WTC11 (cell line): ENCODE measurements at regions not wholly inside any gene's neighbourhood (a gene's known extent, or its start where the extent isn't known, plus 50 kb on each side); places are given as distances from the start of the nearest gene placed in this dataset.

Source experiments
- ATAC-seq: fragments of 200-7000 bp; cut with Tn5 transposase; 2 replicates; pipeline ENCODE4 v1.10.0; 2021; ENCODE audit warnings: mild to moderate bottlenecking, moderate library complexity
- CTCF ChIA-PET: fragments of 300-600 bp; sonication (Branson Sonifier 250); formaldehyde crosslinking; loops from one replicate; lab custom pipeline; 2021; ENCODE audit warnings: antibody characterized with exemption; lab: Charles Lee
- POLR2A ChIA-PET: fragments of 350-600 bp; sonication (Branson Sonifier 250); formaldehyde crosslinking; loops from one replicate; lab custom pipeline; 2021; ENCODE audit warnings: antibody characterized with exemption; lab: Charles Lee
- DNase-seq: peaks from one replicate; pipeline ENCODE4 v3.0.0; 2021; ENCODE audit warnings: low spot score
- H3K27ac Mint-ChIP-seq: 2 replicates; pipeline ENCODE4 v1.8.0; 2021; ENCODE audit warnings: mixed read lengths
- H3K27me3 Mint-ChIP-seq: 2 replicates; pipeline ENCODE4 v1.8.0; 2021; ENCODE audit warnings: low read depth, mild to moderate bottlenecking, moderate library complexity, mixed read lengths
- H3K36me3 Mint-ChIP-seq: 2 replicates; pipeline ENCODE4 v1.8.0; 2021; ENCODE audit warnings: mixed read lengths
- H3K4me1 Mint-ChIP-seq: 2 replicates; pipeline ENCODE4 v1.8.0; 2022; ENCODE audit warnings: mixed read lengths
- H3K4me3 Mint-ChIP-seq: 2 replicates; pipeline ENCODE4 v1.8.0; 2021; ENCODE audit warnings: mild to moderate bottlenecking, moderate library complexity, mixed read lengths
- H3K9me3 Mint-ChIP-seq: 2 replicates; pipeline ENCODE4 v1.8.0; 2021; ENCODE audit warnings: mixed read lengths
- CTCF ChIP-seq: fragments of 200-600 bp; IDR thresholded peaks from 2 replicates; pipeline ENCODE4 v1.8.0; 2022; ENCODE audit warnings: antibody characterized with exemption
- FOXJ3 ChIP-seq: sonication (generic); formaldehyde crosslinking; IDR thresholded peaks from 2 replicates; pipeline ENCODE4 v1.9.0; 2021; ENCODE audit warnings: missing genetic modification reagents, mild to moderate bottlenecking, borderline replicate concordance
- FOXK1 ChIP-seq: sonication (generic); formaldehyde crosslinking; IDR thresholded peaks from 2 replicates; pipeline ENCODE4 v1.8.0; 2022; ENCODE audit warnings: mild to moderate bottlenecking, moderate library complexity, missing genetic modification reagents
- FOXP4 ChIP-seq: sonication (generic); formaldehyde crosslinking; IDR thresholded peaks from 2 replicates; pipeline ENCODE4 v1.8.0; 2022; ENCODE audit warnings: mild to moderate bottlenecking, missing genetic modification reagents
- MAX ChIP-seq: sonication (generic); formaldehyde crosslinking; IDR thresholded peaks from 2 replicates; pipeline ENCODE4 v1.8.0; 2022; ENCODE audit warnings: mild to moderate bottlenecking, missing genetic modification reagents
- NFE2L1 ChIP-seq: sonication (generic); formaldehyde crosslinking; IDR thresholded peaks from 2 replicates; pipeline ENCODE4 v1.8.1; 2023; ENCODE audit warnings: missing genetic modification reagents
- PREB ChIP-seq: sonication (generic); formaldehyde crosslinking; IDR thresholded peaks from 2 replicates; pipeline ENCODE4 v1.8.1; 2022; ENCODE audit warnings: mild to moderate bottlenecking, missing genetic modification reagents, moderate library complexity, borderline replicate concordance
- SP1 ChIP-seq: sonication (generic); formaldehyde crosslinking; conservative IDR thresholded peaks from 2 replicates; pipeline ENCODE4 v1.8.1; 2022; ENCODE audit warnings: missing genetic modification reagents
- TEAD1 ChIP-seq: sonication (generic); formaldehyde crosslinking; IDR thresholded peaks from 2 replicates; pipeline ENCODE4 v1.8.0; 2022; ENCODE audit warnings: mild to moderate bottlenecking, missing genetic modification reagents
- ZNF281 ChIP-seq: sonication (generic); formaldehyde crosslinking; IDR thresholded peaks from 2 replicates; pipeline ENCODE4 v1.8.0; 2023; ENCODE audit warnings: mild to moderate bottlenecking, missing genetic modification reagents
- ZNF416 ChIP-seq: fragments of 250-450 bp; sonication (Bioruptor Pico); IDR thresholded peaks from 2 replicates; pipeline ENCODE4 v1.9.0; 2021; ENCODE audit warnings: mild to moderate bottlenecking, inconsistent platforms
- ZNF423 ChIP-seq: fragments of 250-450 bp; sonication (Bioruptor Pico); IDR thresholded peaks from 2 replicates; pipeline ENCODE4 v2.1.2; 2022; ENCODE audit warnings: mild to moderate bottlenecking, moderate library complexity
- ZNF671 ChIP-seq: fragments of 250-450 bp; sonication (Bioruptor Pico); IDR thresholded peaks from 2 replicates; pipeline ENCODE4 v1.8.0; 2021; ENCODE audit warnings: mild to moderate bottlenecking
- TF ChIP-seq, protein P1 (sequence below): fragments of 250-450 bp; sonication (Bioruptor Pico); IDR thresholded peaks from 2 replicates; pipeline ENCODE4 v1.9.0; 2021; ENCODE audit warnings: mild to moderate bottlenecking
- TF ChIP-seq, protein P2 (sequence below): sonication (generic); formaldehyde crosslinking; IDR thresholded peaks from 2 replicates; pipeline ENCODE4 v1.8.1; 2023; ENCODE audit warnings: mild to moderate bottlenecking, missing genetic modification reagents, moderate library complexity

DNA sequence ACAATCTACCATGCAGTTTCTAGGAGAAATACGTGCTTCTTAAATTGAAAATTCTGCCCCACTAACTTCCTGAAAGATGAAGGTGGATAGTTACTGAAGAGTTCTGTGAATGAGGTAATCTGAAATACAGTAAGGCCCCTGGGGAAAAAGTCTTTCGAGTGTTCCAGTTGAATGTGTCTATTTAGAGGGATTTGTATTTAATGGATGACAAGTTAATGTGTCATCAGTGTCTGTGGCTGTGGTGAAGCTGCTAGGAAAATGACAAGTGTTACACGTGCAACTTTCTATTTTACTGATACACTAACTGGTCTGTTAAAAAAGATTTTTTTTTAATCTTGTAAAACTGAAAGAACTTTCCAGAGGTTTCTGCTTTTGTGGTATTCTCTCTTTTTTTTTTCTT, 384.6 kb downstream of the STK39 start:
- ChIA-PET POLR2A (no interaction called here), CTCF (interaction anchor here (3.0 kb wide), 1 partner anchor 256 kb away, joined by 15 read pairs; no protein-coding TSS in a partner anchor)
- Mint-ChIP-seq H3K36me3 (peaks cover 40% of the 10 kb centered on the region), H3K9me3 (peaks cover 40% of the 10 kb centered on the region), H3K27ac (peak overlapping the region; percentile 98), H3K4me3 (no peak overlapping the region), H3K4me1 (peaks cover 48% of the 10 kb centered on the region), H3K27me3 (no peaks in the 10 kb centered on the region)
- ATAC-seq = no peak
- no peak for TF ChIP-seq NFE2L1 (CRISPR knock-in tag)
- TF ChIP-seq ZNF281 (CRISPR knock-in tag) = no peak
- TF ChIP-seq PREB (CRISPR knock-in tag) = no peak
- no peak for DNase-seq

GRCh38 chr2:167862296-167862695, 385.1 kb downstream of the STK39 start:
- H3K36me3 Mint-ChIP-seq = peaks cover 36% of the 10 kb centered on the region
- peaks cover 36% of the 10 kb centered on the region for H3K9me3 Mint-ChIP-seq
- H3K27ac Mint-ChIP-seq = peak overlapping the region; percentile 98
- H3K27me3 Mint-ChIP-seq = no peaks in the 10 kb centered on the region
- no peak for DNase-seq
- peaks cover 49% of the 10 kb centered on the region for H3K4me1 Mint-ChIP-seq
- peak; percentile 100 for TF ChIP-seq ZNF416 (CRISPR knock-in tag)
- TF ChIP-seq MAX (CRISPR knock-in tag) = peak; percentile 46; the same call in 1 of the 2 replicates
- 0 out of 2 replicates have a peak, but pooled peaks have one; percentile 54 for TF ChIP-seq TEAD1
- TF ChIP-seq FOXJ3 (CRISPR knock-in tag) = no peak
- ChIA-PET POLR2A (no interaction called here), CTCF (interaction anchor here (3.0 kb wide), 1 partner anchor 257 kb away, joined by 15 read pairs; no protein-coding TSS in a partner anchor)
- H3K4me3 Mint-ChIP-seq = no peak overlapping the region
- peak; percentile 57 for ATAC-seq

DNA sequence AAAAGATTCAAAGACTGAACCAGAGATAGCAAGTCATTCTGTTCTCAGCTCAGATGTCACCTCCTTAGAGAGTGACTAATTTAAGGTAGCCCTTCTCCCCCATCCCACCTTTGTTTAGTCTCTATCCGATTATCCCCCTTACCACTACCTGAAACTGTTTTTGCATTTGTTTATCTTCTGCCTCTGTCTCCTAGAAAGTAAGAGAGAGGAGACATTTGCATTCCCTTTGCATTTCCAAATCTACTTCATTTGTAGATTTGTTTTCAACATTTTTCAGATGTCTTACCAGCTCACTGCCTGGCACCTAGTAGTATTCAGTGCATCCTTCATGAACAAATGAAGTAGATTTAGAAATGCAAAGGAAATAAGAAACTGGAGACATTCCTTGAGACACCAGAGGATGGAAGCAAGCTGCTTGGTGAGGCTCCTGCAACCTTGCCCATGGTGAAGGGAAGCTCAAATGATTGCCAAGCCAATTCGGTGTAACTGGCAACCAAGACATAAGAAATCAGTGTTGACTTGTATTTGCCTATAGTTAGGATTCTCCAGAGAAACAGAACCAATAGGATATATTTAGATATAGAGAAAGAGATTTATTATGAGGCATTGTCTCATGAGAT, 385.7 kb downstream of the STK39 start:
- CTCF ChIA-PET = interaction anchor here (0.6 to 3.0 kb wide), 3 partner anchors 194 to 597 kb away, joined by 3 to 15 read pairs (median 3); no protein-coding TSS in a partner anchor
- ATAC-seq = peak; percentile 89
- Mint-ChIP-seq H3K27me3 (no peaks in the 10 kb centered on the region), H3K9me3 (peaks cover 34% of the 10 kb centered on the region), H3K36me3 (peaks cover 35% of the 10 kb centered on the region), H3K4me3 (0 out of 2 replicates have a peak overlapping the region, but pooled peaks have one; percentile 1), H3K4me1 (peaks cover 53% of the 10 kb centered on the region), H3K27ac (peak overlapping the region; percentile 98)
- no peak for TF ChIP-seq CTCF
- TF ChIP-seq SP1 (CRISPR knock-in tag) = peak; percentile 45
- TF ChIP-seq ZNF671 (CRISPR knock-in tag) = 0 out of 2 replicates have a peak, but pooled peaks have one; percentile 49
- TF ChIP-seq, protein P1, sequence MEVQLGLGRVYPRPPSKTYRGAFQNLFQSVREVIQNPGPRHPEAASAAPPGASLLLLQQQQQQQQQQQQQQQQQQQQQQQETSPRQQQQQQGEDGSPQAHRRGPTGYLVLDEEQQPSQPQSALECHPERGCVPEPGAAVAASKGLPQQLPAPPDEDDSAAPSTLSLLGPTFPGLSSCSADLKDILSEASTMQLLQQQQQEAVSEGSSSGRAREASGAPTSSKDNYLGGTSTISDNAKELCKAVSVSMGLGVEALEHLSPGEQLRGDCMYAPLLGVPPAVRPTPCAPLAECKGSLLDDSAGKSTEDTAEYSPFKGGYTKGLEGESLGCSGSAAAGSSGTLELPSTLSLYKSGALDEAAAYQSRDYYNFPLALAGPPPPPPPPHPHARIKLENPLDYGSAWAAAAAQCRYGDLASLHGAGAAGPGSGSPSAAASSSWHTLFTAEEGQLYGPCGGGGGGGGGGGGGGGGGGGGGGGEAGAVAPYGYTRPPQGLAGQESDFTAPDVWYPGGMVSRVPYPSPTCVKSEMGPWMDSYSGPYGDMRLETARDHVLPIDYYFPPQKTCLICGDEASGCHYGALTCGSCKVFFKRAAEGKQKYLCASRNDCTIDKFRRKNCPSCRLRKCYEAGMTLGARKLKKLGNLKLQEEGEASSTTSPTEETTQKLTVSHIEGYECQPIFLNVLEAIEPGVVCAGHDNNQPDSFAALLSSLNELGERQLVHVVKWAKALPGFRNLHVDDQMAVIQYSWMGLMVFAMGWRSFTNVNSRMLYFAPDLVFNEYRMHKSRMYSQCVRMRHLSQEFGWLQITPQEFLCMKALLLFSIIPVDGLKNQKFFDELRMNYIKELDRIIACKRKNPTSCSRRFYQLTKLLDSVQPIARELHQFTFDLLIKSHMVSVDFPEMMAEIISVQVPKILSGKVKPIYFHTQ (CRISPR knock-in tag) = no peak
- 0 out of 2 replicates have a peak, but pooled peaks have one; percentile 53 for TF ChIP-seq FOXK1 (CRISPR knock-in tag)
- TF ChIP-seq FOXP4 (CRISPR knock-in tag) = peak; percentile 67; the same call in 1 of the 2 replicates
- peak; percentile 43; the same call in 1 of the 2 replicates for TF ChIP-seq ZNF423 (CRISPR knock-in tag)
- TF ChIP-seq TEAD1 = peak; percentile 77; the same call in 1 of the 2 replicates
- TF ChIP-seq, protein P2, sequence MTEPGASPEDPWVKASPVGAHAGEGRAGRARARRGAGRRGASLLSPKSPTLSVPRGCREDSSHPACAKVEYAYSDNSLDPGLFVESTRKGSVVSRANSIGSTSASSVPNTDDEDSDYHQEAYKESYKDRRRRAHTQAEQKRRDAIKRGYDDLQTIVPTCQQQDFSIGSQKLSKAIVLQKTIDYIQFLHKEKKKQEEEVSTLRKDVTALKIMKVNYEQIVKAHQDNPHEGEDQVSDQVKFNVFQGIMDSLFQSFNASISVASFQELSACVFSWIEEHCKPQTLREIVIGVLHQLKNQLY (CRISPR knock-in tag) = no peak
- POLR2A ChIA-PET = no interaction called here
- no peak for DNase-seq
